SKM-1 (cell line): ENCODE measurements at regions not wholly inside any gene's neighbourhood (a gene's known extent, or its start where the extent isn't known, plus 50 kb on each side); places are given as distances from the start of the nearest gene placed in this dataset.

Experiments used
- DNase-seq: peaks from one replicate; lab custom pipeline; 2025; ENCODE audit not compliant: unreplicated experiment; lab: John Stamatoyannopoulos, UW

DNA sequence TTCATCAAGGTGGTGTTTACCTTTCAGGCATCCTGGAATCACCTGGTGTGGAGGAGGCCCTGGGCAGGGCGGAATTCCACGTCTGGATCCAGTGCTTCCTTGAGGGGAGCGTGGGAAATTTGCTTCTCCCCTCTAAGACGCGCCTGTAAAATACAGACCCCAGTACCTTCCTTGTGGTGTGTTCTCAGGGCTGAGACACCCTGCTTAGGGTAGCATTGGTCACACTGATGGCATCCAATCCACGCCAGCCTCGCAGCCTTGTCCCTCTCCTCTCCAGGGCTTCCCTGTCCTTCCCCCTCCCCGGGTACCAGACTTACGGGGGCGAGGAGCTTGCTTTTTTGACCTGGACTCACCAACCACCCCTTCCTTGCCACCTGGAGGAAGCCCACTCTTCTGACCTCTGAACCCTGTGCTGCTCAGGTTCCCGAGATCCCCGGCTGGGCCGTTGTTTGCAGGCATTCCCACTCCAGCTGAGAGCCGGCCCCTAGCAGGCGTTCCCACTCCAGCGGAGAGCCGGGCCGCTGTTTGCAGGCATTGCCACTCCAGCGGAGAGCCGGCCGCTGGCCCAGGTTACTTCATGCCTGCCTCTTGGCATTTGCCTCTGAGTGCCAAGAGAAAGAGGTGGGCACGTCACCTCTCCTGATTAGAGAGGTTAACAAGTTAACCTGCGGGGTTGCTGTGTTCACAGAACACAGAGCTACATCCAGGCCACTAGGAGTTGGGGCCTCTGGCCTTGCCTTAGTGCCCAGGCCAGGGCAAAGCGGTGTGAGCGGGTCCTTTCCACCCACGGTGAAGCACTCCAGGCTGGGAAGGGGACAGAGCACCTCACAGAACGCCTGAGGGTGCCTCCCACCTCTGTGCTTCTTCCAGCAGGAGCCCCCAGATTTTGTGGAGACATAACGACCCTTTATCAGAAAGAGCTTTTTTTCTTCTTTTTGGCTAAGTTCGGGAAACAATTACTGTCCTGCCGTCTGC, 254.0 kb upstream of the PPP2R2D start:
- no peak for DNase-seq

DNA sequence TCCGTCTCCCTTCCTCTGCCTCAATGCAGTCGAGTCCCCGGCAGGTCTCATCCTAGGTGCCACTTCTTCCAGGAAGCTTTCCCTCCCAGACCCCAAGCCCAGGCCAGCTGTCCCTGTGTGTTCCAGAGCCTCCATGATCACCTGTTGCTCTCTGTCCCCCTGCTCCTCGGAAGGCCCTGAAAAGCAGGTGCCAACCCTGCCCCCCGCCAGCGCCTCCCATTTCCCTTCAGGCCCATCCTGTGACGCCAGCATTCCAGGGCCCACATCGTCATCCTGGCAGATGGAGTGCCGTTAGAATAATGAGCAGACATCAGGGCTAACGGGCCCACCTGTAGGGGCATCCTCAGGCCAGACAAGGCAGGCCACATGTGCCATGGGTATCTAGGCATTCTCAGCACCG, 253.0 kb upstream of the PPP2R2D start:
- no peak for DNase-seq

DNA sequence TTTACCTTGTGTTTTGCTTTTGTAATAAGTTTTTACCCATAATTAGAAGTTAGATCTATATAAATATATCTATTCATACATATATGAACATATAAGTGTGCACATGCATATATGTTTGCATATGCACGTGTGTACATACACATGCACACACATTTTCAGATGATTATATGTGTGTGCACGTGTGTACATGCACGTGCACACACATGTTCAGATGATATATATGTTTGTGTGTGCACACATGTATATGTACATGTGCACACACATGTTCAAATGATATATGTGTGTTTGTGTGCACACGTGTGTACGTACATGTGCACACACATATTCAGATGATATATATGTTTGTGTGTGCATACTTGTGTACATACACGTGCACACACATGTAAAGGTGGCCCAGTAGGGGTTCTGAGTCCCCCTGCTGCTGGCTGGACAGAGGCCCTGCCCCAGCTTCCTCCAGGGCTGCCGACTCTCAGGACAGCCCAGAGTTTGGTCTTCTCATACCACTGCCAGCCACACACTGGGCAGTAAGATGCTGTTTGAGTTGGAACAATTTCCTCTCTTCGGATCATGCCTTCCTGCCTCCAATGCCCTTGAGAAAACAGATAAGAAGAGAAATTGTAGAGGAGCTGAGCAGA, 252.3 kb upstream of the PPP2R2D start:
- DNase-seq: no peak

DNA sequence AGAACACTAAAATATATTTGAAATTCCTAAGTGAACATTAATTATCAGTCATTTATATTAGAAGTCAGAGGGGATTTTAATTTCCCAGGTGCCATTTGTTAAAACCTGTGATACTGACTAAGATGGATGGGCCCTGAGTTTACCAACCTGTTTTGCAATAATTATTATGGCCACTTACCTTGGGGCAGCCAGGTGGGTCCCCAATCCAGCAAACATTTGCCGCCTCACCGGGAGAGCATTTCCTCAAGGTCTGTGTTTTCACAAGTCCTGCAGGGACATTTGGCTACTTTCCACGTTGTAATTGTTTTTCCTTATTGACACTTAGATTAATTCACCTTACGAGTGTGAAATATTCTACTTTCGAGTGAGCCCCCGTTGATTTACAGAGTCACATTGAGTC, 251.2 kb upstream of the PPP2R2D start:
- DNase-seq: no peak

DNA sequence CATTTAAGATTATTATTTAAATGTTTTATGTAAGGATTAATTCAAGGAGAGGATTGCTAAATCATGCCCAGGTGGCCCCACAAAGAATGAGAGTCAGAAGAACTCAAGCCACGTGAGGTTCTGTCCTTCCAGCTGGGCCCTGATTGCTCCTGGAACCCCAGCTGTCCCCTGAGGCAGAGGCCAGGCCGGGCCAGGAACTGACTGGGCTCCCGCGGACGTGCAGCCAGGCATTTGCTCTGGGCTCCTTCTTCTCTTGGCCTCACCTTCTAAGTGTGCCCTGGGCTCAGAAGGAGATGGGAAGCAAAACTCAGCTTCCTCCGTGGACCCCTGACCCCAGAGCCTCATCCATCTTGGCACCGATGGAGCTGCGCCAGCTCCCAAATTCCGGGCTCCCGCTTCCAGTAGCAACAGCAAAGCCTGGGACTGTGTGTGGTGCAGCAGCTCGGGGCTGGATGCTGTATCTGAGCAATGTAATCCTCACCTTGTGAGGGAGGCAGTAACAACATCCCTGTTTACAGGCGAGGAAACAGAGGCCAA, 250.6 kb upstream of the PPP2R2D start:
- DNase-seq: no peak

DNA sequence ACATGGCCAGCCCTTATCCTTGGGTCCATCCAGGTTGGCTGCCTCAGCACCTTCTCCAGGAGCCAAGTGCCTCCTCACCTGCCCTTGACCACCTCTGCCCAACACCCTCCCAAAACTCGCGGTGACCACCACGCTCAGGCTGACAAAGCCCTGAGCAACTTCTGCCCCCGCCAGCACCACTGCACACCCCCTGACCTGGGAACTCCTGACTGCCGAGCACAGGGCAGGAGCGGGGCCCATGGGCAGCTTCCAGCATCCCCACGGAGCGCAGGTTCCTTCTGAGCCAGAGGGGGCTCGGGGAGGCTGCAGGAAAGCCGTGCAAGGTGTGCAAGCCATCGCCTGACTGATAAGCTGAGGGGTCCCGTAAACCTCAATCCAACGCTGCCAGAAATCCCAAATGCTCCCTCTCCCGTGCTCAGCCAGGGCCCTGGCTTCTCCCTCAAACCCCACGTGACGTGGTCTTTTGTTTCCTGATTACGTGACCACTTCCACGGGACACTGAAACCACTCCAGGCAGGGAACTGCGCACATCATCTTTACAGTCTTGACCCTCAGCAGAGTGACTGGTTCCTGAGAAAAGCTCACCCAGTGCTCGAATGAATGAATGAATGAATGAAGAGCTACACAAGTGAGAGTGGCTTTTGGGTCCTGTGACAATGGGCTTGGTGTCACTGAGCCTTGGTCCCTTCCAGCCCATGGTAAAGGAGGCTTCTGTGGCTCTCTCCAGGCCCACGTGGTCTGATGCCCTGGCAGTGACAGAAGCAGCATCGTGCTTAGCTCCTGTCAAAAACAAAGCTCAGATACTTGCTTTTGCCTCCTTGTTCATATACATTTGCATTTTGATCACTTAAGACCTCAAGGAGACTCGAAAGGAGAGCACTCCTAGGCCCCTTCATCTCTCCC, 249.8 kb upstream of the PPP2R2D start:
- DNase-seq: no peak

DNA sequence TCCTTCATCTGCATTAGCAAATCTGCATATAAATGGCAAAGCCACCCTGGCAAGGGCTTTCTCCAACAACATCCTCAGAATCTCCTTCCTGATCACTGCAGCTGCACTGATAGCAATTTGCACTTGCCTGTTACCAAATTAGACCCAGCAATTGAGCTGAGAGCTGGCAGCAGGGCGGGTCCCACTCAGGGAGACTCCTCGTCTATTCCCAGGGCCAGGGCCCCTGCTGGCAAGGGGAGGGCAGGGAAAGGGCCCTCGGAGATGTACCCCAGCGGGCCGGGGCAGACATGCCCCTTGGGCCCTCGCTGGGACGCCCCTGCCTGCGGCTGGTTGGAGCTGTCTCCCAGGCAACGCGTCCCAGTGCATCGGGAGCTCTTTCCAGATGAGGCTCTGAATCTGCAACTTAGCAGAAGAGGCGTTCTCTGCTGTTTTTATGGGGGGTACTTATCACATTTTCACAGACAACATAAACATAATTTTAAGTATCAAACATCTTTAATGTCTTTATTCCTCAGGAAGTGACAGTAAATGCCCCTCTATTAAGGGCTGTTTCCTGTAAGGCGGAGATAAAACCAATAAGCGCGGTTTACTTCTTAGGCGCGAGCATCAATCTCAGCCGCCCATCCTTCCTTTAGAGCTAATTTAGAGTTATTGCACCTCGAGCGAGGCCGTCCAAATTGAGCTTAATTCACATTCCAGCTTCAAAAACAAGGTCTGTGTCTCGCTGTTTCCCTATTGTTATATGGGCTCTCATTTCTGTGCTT, 249.0 kb upstream of the PPP2R2D start:
- no peak for DNase-seq

DNA sequence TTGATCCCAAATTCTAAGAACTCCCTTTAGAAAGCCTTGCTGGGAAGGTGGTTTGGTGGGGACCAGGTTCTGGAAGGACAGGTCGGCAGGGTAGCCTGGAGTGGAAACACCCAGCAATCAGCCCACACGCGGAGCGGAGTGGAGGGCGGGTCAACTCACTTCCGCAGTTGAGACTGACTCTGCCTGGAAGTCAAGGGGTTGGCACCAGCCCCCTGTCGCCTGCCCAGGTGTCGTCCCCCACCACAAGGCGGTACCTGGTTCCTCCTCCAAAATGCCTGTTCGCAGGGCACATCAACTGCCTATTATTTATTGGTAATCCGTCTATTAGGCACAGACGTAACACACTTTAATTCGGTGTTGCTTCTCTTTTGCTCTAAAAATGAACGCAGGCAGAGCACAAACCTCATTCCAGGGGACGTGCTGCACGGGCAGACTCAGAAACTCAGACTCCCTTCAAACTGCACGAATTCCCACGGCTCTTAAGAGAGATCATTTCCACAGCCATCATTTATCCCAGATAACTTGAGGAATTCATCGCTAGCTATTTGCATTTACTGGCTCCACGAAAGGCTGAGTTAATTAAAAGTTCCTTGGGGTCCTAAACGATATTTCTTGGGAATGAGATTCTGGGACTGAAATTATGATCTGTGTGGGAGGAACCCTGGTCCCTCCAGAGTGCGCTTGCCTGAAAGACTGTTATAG, 248.2 kb upstream of the PPP2R2D start:
- DNase-seq: no peak

DNA sequence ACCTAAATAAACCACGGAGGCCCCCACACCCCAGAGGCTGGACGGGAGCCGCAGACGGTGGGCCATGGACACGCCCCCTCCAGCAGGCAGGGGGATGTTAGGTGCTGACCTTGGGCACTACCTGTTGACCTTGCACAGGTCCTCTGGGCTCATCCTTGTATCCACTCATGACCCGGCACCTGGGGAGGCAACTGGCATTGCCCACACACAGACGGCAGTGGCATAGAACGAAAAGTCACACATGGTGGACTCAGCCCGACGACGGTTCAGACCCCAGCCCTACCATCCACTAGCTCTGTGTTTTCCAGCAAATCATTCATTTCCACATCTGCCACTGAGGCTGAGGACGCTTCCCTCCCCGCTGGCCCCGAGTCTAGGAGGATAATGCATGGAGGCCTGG, 247.7 kb upstream of the PPP2R2D start:
- DNase-seq: no peak

DNA sequence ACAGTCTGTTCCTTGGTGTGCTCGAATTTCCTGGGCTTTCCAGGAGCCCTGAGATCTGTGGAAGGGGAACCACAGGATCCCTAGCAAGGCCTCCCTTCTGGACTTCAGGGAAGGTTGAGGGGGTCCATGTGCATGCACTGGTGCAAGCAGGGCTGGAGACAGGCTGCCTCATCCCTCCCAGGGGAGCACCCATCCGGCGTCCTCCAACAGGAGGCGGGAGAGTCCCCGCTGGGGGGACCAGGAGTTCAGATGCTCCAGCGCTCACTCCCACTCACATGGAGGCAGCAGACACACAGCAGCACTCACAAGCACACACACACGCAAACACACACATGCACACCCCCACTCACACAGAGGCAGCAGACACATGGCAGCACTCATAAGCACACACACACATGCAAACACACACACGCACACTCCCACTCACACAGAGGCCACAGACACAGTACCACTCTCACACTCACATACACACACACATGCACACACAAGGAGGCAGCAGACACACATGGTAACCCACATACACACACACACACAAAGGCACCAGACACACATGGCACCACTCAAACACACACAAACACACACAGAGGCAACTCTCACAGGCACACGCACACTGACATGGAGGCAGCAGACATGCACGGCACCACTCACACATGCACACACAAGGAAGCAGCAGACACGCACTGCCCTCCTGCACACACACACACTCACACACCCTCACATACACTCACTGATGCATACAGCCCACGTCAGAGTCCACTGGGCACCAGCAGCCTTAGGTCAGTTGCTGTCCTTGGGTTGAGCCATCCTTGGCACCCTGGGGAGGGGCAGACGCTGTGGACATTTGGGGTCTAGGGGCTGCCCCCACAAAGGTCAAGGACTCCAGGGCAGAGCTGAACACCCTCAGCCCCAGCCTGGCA, 247.0 kb upstream of the PPP2R2D start:
- DNase-seq: no peak

DNA sequence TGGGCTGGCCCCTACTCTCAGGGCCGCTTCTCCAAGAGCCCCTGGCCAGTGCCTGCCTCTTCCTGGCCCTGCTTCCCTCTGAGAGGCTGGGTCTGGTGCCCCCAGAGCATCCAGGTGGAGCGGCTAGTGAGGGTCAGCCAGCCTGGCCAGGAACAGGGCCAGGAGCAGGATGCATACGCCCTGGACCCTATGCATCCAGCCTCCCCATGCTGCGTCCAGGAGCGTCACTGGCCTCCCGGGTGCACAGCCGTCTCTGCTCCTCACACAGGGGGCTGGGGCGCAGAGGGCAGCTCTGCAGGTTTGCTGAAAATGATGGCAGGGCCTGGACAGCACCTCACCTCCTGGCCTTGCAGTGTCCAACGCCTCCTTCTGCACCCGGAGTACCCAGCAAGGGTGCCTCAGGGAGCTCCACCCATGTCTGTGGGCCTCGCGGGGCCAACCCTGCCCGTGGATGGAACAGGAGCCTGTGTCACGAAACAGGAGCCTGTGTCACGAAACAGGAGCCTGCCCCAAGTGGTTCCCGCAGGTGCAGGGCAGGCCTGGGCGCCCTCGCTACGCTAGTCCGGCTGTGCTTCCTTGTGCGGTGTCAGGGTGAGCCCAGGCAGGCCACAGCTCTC, 246.2 kb upstream of the PPP2R2D start:
- DNase-seq: no peak

DNA sequence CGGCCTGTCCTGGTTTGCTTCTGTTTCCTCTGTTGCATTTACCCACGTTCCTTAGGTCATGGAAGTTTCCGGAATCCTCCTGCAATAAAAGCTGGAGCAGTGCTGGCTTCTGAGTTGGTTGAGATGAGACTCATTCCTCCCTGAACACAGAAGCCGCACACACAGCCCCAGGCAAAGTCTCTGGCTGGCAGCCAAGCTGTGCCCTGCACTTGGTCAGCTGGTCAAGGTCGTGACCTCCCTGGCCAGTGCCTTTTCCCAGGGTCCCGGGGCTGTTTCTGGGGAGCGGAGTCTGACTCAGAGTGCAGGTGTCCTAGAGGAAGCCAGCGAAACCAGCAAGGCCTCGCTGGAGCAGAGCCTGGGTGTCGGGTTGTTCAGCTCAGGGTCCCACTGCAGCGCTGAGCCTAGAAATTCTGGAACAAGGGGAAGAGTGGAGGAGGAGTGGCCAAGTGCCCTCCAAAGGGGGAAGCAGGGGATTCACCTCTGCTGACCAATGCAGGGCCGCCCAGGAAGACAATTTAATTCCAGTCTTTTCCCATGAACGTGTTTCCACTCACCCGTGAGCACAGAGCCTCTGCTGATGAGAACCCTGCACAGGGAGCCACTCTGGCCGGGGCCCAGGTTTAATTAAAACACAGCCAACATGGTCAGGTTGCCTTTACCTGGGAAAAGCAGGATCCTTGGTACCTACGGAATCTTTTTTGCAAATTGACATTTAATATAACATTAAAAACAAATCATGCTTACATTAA, 245.5 kb upstream of the PPP2R2D start:
- DNase-seq: no peak

DNA sequence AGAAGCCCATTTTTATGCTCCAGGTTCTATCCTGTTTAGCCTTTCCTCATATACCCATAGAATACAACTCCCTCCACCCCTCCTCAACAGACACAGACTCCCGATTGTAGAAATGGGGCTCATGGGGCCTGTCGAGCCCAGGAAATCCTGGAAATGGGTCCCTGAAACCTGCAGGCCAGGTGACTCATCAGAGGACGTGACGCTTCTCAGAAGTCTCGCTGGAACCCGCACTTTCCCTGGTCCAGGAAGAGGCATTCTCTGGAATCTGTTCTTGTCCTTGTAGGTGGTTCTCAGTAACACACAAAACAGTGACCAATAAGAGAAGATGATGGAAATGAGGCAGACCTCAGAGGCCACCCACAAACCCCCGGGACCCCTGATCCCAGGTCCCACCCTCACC, 244.8 kb upstream of the PPP2R2D start:
- DNase-seq: no peak

DNA sequence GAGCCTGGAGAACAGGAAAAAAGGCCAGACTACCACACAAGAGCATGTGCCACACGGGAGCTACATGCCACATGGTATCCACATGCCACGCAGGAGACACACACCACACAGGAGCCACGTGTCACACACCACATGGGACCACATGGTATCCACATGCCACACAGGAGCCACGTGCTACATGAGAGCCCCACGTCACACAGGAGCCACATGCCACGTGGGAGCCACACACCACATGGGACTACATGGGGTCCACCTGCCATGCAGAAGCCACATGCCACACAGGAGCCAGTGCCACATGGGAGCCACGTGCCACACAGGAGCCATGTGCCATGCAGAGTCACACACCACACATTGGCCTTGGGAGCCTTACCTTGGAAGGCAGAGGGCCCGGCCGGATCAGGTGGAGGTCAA, 244.4 kb upstream of the PPP2R2D start:
- no peak for DNase-seq

DNA sequence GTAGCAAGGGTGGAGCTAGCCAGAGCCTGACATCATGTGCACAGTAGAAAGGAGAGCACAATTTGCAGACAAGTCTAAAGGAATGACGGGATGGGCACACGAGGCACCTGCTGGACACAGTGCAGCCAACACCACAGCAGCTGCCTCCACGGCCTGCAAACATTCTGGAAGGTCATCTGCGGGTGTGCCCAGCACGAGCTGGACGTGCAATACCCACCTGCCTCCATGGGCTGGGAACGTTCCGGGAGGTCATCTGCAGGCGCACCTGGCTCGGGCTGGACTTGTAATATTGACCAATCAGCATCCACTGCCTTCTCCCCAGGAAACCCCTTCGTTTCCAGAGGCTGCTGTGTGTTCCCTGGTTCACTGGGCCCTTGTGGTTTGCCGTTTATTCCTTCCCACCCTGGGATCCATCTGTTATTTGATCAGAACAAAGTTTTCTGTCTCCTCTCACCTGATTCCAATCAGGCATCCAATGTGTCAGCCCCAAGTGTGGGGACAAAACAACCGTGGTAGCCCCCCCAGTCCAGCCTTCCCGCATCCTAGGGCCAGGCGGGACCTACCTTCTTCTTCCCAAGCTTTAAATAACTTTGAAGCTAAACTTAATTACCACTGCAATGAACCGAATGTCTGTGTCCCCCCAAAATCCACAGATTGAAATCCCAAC, 243.4 kb upstream of the PPP2R2D start:
- no peak for DNase-seq

DNA sequence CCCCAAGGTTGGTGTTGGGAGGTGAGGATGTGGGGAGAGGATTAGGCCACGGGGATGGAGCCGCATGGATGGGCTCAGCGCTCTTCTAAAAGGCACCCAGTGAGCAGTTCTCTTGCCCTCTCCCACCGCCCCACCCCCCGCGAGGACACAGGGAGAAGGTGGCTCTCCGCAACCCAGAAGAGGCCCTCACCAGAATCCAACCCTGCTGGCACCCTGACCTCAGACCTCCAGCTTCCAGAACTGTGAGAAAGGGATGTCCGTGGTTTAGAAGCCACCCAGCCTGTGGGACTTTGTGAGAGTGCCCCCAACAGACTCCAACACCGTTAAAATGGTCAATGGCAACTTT, 242.8 kb upstream of the PPP2R2D start:
- no peak for DNase-seq

DNA sequence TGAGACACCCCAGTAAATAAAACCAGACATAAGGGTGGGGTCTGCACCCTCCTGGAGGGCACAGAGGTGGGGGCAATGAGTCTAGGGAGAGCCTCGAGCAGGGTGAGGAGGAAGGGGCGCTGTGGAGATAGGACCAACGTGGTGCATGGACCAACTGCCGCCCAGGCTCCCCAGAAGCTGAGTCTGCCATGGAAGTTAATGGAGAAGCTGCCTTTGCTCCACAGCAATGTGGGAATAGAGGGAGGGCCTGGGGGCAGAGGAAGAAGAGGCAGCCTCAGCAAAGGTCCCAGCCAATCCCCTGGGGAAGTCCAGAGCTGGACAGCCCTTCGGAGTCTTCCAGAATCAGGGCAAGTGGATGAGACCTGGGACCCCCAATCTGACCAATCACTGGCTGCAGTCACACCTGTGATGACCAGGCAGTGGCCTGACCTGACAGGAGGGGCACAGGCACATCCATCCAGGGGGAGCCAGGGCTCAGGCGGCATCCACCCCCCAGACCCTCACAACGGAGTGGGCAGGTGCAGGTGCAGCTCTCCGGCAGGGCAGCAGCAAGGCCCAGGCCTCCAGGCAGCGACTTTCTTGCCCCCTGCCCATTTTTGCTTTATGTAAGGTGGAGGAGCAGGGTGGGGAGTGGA, 242.2 kb upstream of the PPP2R2D start:
- DNase-seq: no peak
